Transverse colon (tissue), 3 donors: ENCODE measurements at regions not wholly inside any gene's neighbourhood (a gene's known extent, or its start where the extent isn't known, plus 50 kb on each side); places are given as distances from the start of the nearest gene placed in this dataset.

Experiments
- POLR2A ChIP-seq: fragments of 450-650 bp; IDR thresholded peaks from one replicate; pipeline ENCODE4 v1.6.1; 2016; ENCODE audit warnings: antibody characterized with exemption, mild to moderate bottlenecking, moderate library complexity
- TF ChIP-seq, protein P1 (sequence below), 5 experiments: fragments of 200-600 bp in 3 of 5; fragments of 450-650 bp in 2 of 5; sonication (generic) in 3 of 5; IDR thresholded peaks; 1 replicate in 2 of 5; 2 replicates in 3 of 5; pipeline ENCODE4 v1.5.1; 2016 to 2017; ENCODE audit warnings: antibody characterized with exemption in 5 of 5, inconsistent platforms in 3 of 5, mild to moderate bottlenecking in 2 of 5, moderate library complexity in 1 of 5

DNA sequence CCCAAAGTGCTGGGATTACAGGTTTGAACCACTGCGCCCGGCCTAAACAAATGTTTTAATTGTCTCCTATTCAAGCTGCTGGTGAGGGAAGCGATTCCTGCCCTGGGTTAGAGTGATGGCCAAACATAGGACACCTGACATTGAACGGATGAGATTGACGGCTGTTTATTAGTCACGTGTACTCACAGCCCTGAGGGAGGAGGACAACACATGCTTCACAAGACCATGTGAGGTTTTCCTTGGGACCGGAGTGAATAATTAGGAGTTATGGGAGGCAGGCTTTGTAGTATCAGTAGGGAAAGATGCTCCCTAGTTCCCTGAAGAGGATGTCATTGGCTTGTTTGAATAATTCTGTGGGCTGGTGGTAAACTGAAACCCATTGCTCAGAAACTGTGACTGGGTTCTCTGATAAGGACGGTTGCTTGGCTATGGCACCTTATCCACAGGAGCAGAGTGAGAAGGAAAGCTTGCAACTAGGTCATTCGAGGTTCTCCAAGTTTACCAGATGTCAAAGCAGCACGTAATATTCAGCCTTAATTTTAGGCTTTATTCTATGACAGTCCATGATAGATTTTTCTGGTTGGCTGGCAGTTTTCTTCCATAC is 245.8 kb downstream of the PLA2G4A start:
- TF ChIP-seq, protein P1, sequence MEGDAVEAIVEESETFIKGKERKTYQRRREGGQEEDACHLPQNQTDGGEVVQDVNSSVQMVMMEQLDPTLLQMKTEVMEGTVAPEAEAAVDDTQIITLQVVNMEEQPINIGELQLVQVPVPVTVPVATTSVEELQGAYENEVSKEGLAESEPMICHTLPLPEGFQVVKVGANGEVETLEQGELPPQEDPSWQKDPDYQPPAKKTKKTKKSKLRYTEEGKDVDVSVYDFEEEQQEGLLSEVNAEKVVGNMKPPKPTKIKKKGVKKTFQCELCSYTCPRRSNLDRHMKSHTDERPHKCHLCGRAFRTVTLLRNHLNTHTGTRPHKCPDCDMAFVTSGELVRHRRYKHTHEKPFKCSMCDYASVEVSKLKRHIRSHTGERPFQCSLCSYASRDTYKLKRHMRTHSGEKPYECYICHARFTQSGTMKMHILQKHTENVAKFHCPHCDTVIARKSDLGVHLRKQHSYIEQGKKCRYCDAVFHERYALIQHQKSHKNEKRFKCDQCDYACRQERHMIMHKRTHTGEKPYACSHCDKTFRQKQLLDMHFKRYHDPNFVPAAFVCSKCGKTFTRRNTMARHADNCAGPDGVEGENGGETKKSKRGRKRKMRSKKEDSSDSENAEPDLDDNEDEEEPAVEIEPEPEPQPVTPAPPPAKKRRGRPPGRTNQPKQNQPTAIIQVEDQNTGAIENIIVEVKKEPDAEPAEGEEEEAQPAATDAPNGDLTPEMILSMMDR (IDR thresholded peaks at IDR 0.05): no peak
- TF ChIP-seq POLR2A: no peak
